Caco-2 (cell line): ENCODE measurements at regions not wholly inside any gene's neighbourhood (a gene's known extent, or its start where the extent isn't known, plus 50 kb on each side); places are given as distances from the start of the nearest gene placed in this dataset.

Experiments
- BruUV-seq: library from RNA; stranded (reverse); fragments of 400-500 nt; replicated peaks from 2 replicates; lab custom pipeline; 2021; lab: Mats Ljungman, UMichigan
- CTCF ChIA-PET: fragments of 300-600 bp; sonication (Branson Sonifier 250); formaldehyde crosslinking; loops from one replicate; lab custom pipeline; 2022; ENCODE audit warnings: antibody characterized with exemption; lab: Charles Lee
- POLR2A ChIA-PET: fragments of 300-600 bp; sonication (Branson Sonifier 250); formaldehyde crosslinking; loops from one replicate; lab custom pipeline; 2022; ENCODE audit warnings: antibody characterized with exemption; lab: Charles Lee
- DNase-seq, 2 experiments: peaks; one replicate each; pipeline versions ENCODE4 v3.0.0 to v3.0.0-alpha.2; 2020 to 2022
- H3K27me3 ChIP-seq: replicated peaks from 2 replicates; pipeline ENCODE4 v1.6.0; 2011; ENCODE audit warnings: low read length; ENCODE audit not compliant: control insufficient read depth, insufficient read depth
- H3K36me3 ChIP-seq: 2 replicates; pipeline ENCODE4 v1.5.1; 2011; ENCODE audit warnings: low read length; ENCODE audit not compliant: control insufficient read depth, insufficient read depth
- H3K4me1 ChIP-seq: fragments of 250-450 bp; sonication (Bioruptor Pico); 2 replicates; pipeline ENCODE4 v1.5.1; 2020; ENCODE audit warnings: mild to moderate bottlenecking
- H3K4me3 ChIP-seq: 2 replicates; pipeline ENCODE4 v1.5.1; 2011; ENCODE audit warnings: low read depth, mild to moderate bottlenecking, control low read depth, low read length
- H3K9me3 ChIP-seq: fragments of 250-450 bp; sonication (Bioruptor Pico); 2 replicates; pipeline ENCODE4 v1.5.1; 2020; ENCODE audit warnings: mild to moderate bottlenecking, moderate library complexity
- H3K27ac Mint-ChIP-seq: one replicate; pipeline ENCODE4 v1.8.0; 2022; ENCODE audit warnings: mixed read lengths; ENCODE audit not compliant: unreplicated experiment
- H3K27me3 Mint-ChIP-seq: one replicate; pipeline ENCODE4 v1.8.0; 2022; ENCODE audit warnings: mixed read lengths; ENCODE audit not compliant: insufficient read depth, unreplicated experiment
- H3K36me3 Mint-ChIP-seq: one replicate; pipeline ENCODE4 v1.8.0; 2022; ENCODE audit warnings: mild to moderate bottlenecking, mixed read lengths; ENCODE audit not compliant: insufficient read depth, unreplicated experiment
- H3K4me1 Mint-ChIP-seq: one replicate; pipeline ENCODE4 v1.8.0; 2022; ENCODE audit warnings: low read depth, mixed read lengths; ENCODE audit not compliant: unreplicated experiment
- H3K4me3 Mint-ChIP-seq: one replicate; pipeline ENCODE4 v1.8.0; 2022; ENCODE audit warnings: mild to moderate bottlenecking, moderate library complexity, mixed read lengths; ENCODE audit not compliant: unreplicated experiment
- H3K9me3 Mint-ChIP-seq: one replicate; pipeline ENCODE4 v1.8.0; 2022; ENCODE audit warnings: mixed read lengths; ENCODE audit not compliant: unreplicated experiment
- intact Hi-C: fragments of 100-400 bp; cut with micrococcal nuclease; formaldehyde crosslinking; loops from one replicate; pipeline ENCODE4 v1.10.0; 2022; ENCODE audit not compliant: unreplicated experiment
- TF ChIP-seq, protein P1 (sequence below), 2 experiments: fragments of 200-600 bp in 1 of 2; IDR thresholded peaks; 1 replicate in 1 of 2; 2 replicates in 1 of 2; pipeline versions ENCODE4 v1.5.1 to v1.8.0; 2011 to 2022; ENCODE audit warnings: antibody characterized with exemption in 1 of 2, control low read depth in 1 of 2, inconsistent platforms in 1 of 2, low read depth in 1 of 2, low read length in 1 of 2, mild to moderate bottlenecking in 1 of 2, moderate library complexity in 1 of 2; ENCODE audit not compliant: insufficient read depth in 1 of 2, severe bottlenecking in 1 of 2, unreplicated experiment in 1 of 2

GRCh38 chr13:111401755-111402154 is 81.3 kb downstream of the TEX29 start:
- CTCF ChIA-PET: no interaction called here
- H3K4me1 ChIP-seq: no peaks in the 10 kb centered on the region
- peaks cover 10% of the 10 kb centered on the region for H3K9me3 Mint-ChIP-seq
- H3K36me3 Mint-ChIP-seq: no peaks in the 10 kb centered on the region
- H3K27ac Mint-ChIP-seq: no peak overlapping the region
- POLR2A ChIA-PET: no interaction called here
- TF ChIP-seq, protein P1, sequence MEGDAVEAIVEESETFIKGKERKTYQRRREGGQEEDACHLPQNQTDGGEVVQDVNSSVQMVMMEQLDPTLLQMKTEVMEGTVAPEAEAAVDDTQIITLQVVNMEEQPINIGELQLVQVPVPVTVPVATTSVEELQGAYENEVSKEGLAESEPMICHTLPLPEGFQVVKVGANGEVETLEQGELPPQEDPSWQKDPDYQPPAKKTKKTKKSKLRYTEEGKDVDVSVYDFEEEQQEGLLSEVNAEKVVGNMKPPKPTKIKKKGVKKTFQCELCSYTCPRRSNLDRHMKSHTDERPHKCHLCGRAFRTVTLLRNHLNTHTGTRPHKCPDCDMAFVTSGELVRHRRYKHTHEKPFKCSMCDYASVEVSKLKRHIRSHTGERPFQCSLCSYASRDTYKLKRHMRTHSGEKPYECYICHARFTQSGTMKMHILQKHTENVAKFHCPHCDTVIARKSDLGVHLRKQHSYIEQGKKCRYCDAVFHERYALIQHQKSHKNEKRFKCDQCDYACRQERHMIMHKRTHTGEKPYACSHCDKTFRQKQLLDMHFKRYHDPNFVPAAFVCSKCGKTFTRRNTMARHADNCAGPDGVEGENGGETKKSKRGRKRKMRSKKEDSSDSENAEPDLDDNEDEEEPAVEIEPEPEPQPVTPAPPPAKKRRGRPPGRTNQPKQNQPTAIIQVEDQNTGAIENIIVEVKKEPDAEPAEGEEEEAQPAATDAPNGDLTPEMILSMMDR (IDR thresholded peaks at IDR 0.05; ENCODE audit: insufficient read depth in 1 of 2, low read depth in 1 of 2, low read length in 1 of 2, severe bottlenecking in 1 of 2, unreplicated experiment in 1 of 2): no peak
- peaks cover 43% of the 10 kb centered on the region for H3K27me3 Mint-ChIP-seq
- H3K4me3 Mint-ChIP-seq: no peak overlapping the region
- no peaks in the 10 kb centered on the region for H3K9me3 ChIP-seq
- BruUV-seq: no TSS peak
- DNase-seq: no peak
- no peaks in the 10 kb centered on the region for H3K4me1 Mint-ChIP-seq
- no peak overlapping the region for H3K4me3 ChIP-seq
- no peaks in the 10 kb centered on the region for H3K27me3 ChIP-seq
- intact Hi-C loops: no loop called here
- no peaks in the 10 kb centered on the region for H3K36me3 ChIP-seq

DNA sequence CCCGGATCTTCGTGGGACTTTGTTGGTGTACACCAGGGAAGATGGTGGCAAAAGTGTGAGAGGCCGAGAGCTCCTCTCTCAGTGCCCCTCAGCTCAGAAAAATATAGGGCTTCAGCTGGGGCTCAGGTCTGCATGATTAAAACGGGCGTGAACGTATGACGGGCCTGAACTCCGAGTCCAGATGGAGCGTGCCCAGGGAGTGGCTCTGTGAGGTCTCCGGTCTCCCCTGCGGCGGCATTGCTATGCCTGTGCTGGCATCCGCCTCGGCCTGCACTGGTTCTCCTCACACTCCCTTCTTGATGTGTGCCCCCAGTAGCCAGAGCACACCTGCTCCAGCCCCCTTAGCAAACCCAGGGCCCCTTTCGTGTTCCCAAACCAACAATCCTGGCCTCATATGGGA is 82.0 kb downstream of the TEX29 start:
- H3K27ac Mint-ChIP-seq: no peak overlapping the region
- H3K36me3 Mint-ChIP-seq: no peaks in the 10 kb centered on the region
- CTCF ChIA-PET: no interaction called here
- H3K4me1 Mint-ChIP-seq: no peaks in the 10 kb centered on the region
- TF ChIP-seq, protein P1 (IDR thresholded peaks at IDR 0.05; ENCODE audit: insufficient read depth in 1 of 2, low read depth in 1 of 2, low read length in 1 of 2, severe bottlenecking in 1 of 2, unreplicated experiment in 1 of 2): no peak
- no peak for DNase-seq
- Histone ChIP-seq H3K36me3 (no peaks in the 10 kb centered on the region), H3K9me3 (no peaks in the 10 kb centered on the region), H3K4me1 (no peaks in the 10 kb centered on the region), H3K4me3 (no peak overlapping the region), H3K27me3 (no peaks in the 10 kb centered on the region)
- no peak overlapping the region for H3K4me3 Mint-ChIP-seq
- intact Hi-C loops: no loop called here
- no TSS peak for BruUV-seq
- H3K9me3 Mint-ChIP-seq: peaks cover 10% of the 10 kb centered on the region
- POLR2A ChIA-PET: no interaction called here
- peaks cover 44% of the 10 kb centered on the region for H3K27me3 Mint-ChIP-seq

DNA sequence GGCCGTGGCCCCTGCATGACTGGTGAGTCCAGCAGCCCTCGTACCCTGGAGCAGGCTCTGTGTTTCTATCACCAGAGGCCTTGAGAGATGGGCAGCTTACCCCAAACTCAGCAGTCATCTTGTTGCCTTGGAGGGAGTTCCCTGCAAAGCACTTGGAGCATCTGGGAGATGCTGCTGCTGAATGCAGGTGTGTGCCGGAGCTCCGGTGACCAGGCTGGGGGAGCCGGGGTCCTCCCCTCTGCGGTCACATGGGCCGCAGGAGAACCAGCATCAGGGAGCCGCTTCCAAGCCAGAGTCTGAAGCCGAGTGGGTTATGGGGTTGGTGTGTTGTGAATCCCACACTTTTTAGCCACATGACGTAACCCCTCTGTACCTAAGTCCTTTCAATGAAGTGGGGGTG is 82.8 kb downstream of the TEX29 start:
- no peaks in the 10 kb centered on the region for H3K27me3 ChIP-seq
- CTCF ChIA-PET: no interaction called here

More for the DNA sequence above, 82.8 kb downstream of the TEX29 start:
- Mint-ChIP-seq H3K9me3 (peaks cover 10% of the 10 kb centered on the region), H3K4me3 (no peak overlapping the region), H3K27me3 (peaks cover 49% of the 10 kb centered on the region), H3K4me1 (no peaks in the 10 kb centered on the region), H3K36me3 (no peaks in the 10 kb centered on the region), H3K27ac (no peak overlapping the region)
- Histone ChIP-seq H3K4me1 (no peaks in the 10 kb centered on the region), H3K36me3 (no peaks in the 10 kb centered on the region), H3K4me3 (no peak overlapping the region), H3K9me3 (no peaks in the 10 kb centered on the region)
- BruUV-seq: no TSS peak
- DNase-seq: peak in 1 of 2 experiments; percentile 9
- intact Hi-C loops: no loop called here
- POLR2A ChIA-PET: no interaction called here
- TF ChIP-seq, protein P1 (IDR thresholded peaks at IDR 0.05; ENCODE audit: insufficient read depth in 1 of 2, low read depth in 1 of 2, low read length in 1 of 2, severe bottlenecking in 1 of 2, unreplicated experiment in 1 of 2): no peak
